ENCODE measurements at regions not wholly inside any gene's neighbourhood (a gene's known extent, or its start where the extent isn't known, plus 50 kb on each side); places are given as distances from the start of the nearest gene placed in this dataset.

- TF ChIP-seq ZNF592 (IDR thresholded peaks at IDR 0.05) (no peak), STAT3 (IDR thresholded peaks at IDR 0.05; ENCODE audit: low read depth, low read length) (no peak), TCF7 (IDR thresholded peaks at IDR 0.05; ENCODE audit: borderline replicate concordance) (no peak), CHD2 (IDR thresholded peaks at IDR 0.05; ENCODE audit: borderline replicate concordance, low read depth, low read length) (no peak)
- TF ChIP-seq, protein P1, sequence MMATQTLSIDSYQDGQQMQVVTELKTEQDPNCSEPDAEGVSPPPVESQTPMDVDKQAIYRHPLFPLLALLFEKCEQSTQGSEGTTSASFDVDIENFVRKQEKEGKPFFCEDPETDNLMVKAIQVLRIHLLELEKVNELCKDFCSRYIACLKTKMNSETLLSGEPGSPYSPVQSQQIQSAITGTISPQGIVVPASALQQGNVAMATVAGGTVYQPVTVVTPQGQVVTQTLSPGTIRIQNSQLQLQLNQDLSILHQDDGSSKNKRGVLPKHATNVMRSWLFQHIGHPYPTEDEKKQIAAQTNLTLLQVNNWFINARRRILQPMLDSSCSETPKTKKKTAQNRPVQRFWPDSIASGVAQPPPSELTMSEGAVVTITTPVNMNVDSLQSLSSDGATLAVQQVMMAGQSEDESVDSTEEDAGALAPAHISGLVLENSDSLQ (IDR thresholded peaks at IDR 0.05) = no peak
- TF ChIP-seq, protein P2, sequence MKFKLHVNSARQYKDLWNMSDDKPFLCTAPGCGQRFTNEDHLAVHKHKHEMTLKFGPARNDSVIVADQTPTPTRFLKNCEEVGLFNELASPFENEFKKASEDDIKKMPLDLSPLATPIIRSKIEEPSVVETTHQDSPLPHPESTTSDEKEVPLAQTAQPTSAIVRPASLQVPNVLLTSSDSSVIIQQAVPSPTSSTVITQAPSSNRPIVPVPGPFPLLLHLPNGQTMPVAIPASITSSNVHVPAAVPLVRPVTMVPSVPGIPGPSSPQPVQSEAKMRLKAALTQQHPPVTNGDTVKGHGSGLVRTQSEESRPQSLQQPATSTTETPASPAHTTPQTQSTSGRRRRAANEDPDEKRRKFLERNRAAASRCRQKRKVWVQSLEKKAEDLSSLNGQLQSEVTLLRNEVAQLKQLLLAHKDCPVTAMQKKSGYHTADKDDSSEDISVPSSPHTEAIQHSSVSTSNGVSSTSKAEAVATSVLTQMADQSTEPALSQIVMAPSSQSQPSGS (IDR thresholded peaks at IDR 0.05; ENCODE audit: low read length) = no peak
- TF ChIP-seq, protein P3, sequence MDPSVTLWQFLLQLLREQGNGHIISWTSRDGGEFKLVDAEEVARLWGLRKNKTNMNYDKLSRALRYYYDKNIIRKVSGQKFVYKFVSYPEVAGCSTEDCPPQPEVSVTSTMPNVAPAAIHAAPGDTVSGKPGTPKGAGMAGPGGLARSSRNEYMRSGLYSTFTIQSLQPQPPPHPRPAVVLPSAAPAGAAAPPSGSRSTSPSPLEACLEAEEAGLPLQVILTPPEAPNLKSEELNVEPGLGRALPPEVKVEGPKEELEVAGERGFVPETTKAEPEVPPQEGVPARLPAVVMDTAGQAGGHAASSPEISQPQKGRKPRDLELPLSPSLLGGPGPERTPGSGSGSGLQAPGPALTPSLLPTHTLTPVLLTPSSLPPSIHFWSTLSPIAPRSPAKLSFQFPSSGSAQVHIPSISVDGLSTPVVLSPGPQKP (IDR thresholded peaks at IDR 0.05; ENCODE audit: low read depth, low read length) = no peak
- TF ChIP-seq, protein P4, sequence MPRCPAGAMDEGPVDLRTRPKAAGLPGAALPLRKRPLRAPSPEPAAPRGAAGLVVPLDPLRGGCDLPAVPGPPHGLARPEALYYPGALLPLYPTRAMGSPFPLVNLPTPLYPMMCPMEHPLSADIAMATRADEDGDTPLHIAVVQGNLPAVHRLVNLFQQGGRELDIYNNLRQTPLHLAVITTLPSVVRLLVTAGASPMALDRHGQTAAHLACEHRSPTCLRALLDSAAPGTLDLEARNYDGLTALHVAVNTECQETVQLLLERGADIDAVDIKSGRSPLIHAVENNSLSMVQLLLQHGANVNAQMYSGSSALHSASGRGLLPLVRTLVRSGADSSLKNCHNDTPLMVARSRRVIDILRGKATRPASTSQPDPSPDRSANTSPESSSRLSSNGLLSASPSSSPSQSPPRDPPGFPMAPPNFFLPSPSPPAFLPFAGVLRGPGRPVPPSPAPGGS (IDR thresholded peaks at IDR 0.05; ENCODE audit: borderline replicate concordance, insufficient read depth, low read depth, low read length, poor library complexity, severe bottlenecking) = no peak
These were observed 81.8 kb upstream of the RBPJ start (continued) for GRCh38 chr4:26238778-26239679.
